Kidney (tissue), 13 donors: ENCODE measurements at regions not wholly inside any gene's neighbourhood (a gene's known extent, or its start where the extent isn't known, plus 50 kb on each side); places are given as distances from the start of the nearest gene placed in this dataset.
A peak's percentile ranks its signal among the peaks of the same experiment; 100 is the strongest.

Source experiments
- DNase-seq, 5 donors: peaks; one replicate each; pipeline ENCODE4 v3.0.0-alpha.2; 2013 to 2020
- FAIRE-seq: peaks from 2 replicates; lab custom pipeline; 2012; peaks lifted over from hg19 to GRCh38; lab: Jason Lieb, UNC
- H3K27ac ChIP-seq, 2 donors: one replicate each; pipeline ENCODE4 v1.7.0; 2013; ENCODE audit warnings: low read depth in 2 of 2, low read length in 2 of 2, inconsistent platforms in 1 of 2
- H3K27me3 ChIP-seq: one replicate; pipeline ENCODE4 v1.7.1; 2013; ENCODE audit warnings: low read length, inconsistent platforms; ENCODE audit not compliant: control insufficient read depth, insufficient read depth
- H3K36me3 ChIP-seq, 3 donors: one replicate each; pipeline versions ENCODE4 v1.7.0 to v1.7.1; 2013; ENCODE audit warnings: low read length in 3 of 3, control low read depth in 1 of 3, inconsistent platforms in 1 of 3; ENCODE audit not compliant: insufficient read depth in 3 of 3, control insufficient read depth in 2 of 3
- H3K4me1 ChIP-seq, 3 donors: one replicate each; pipeline versions ENCODE4 v1.7.0 to v1.7.1; 2013; ENCODE audit warnings: low read length in 3 of 3, inconsistent platforms in 1 of 3, low read depth in 1 of 3; ENCODE audit not compliant: control insufficient read depth in 2 of 3, insufficient read depth in 2 of 3
- H3K4me3 ChIP-seq, 3 donors: one replicate each; pipeline versions ENCODE4 v1.7.0 to v1.8.1; 2013; ENCODE audit warnings: low read length in 3 of 3, control low read depth in 1 of 3, inconsistent platforms in 1 of 3
- H3K9ac ChIP-seq, 3 donors: one replicate each; pipeline versions ENCODE4 v1.7.0 to v1.7.1; 2013; ENCODE audit warnings: low read length in 3 of 3, control low read depth in 1 of 3, inconsistent platforms in 1 of 3
- H3K9me3 ChIP-seq, 3 donors: one replicate each; pipeline versions ENCODE4 v1.7.0 to v1.7.1; 2013; ENCODE audit warnings: low read length in 3 of 3, control low read depth in 1 of 3, inconsistent platforms in 1 of 3; ENCODE audit not compliant: control insufficient read depth in 2 of 3, insufficient read depth in 1 of 3
- CTCF ChIP-seq: IDR thresholded peaks from 3 replicates; pipeline ENCODE4 v1.5.1; 2012; ENCODE audit warnings: mild to moderate bottlenecking, moderate library complexity, borderline replicate concordance; ENCODE audit not compliant: insufficient read depth; ENCODE audit errors: extremely low read depth
- intact Hi-C: fragments of 100-400 bp; cut with DNase I; formaldehyde crosslinking; loops from one replicate; pipeline ENCODE4 v1.11.1; 2022
- donor health status: control.
- donor health status: control.
- donor health status: control.
- donor health status: control.
- donor health status: control.
- donor health status: DM: yes; HTN: yes; CAD: no.
- donor health status: Normal renal cell carcinoma (clear cell type).

- no peaks in the 10 kb centered on the region for H3K27me3 ChIP-seq
- no peak overlapping the region for H3K27ac ChIP-seq
- H3K36me3 ChIP-seq = no peaks in the 10 kb centered on the region
- H3K9ac ChIP-seq = no peak overlapping the region
- intact Hi-C loops = no loop called here
- H3K4me1 ChIP-seq = no peaks in the 10 kb centered on the region
- FAIRE-seq (no peak), DNase-seq (peak in 2 of 5 donors; percentile 5 to 8)
- TF ChIP-seq CTCF = no peak
- H3K4me3 ChIP-seq = no peak overlapping the region
- no peaks in the 10 kb centered on the region for H3K9me3 ChIP-seq
Observed at GRCh38 chr13:53436396-53436795, 407.8 kb downstream of the OLFM4 start.

GRCh38 chr13:53439439-53440225 is 411.0 kb downstream of the OLFM4 start:
- Histone ChIP-seq H3K9ac (no peak overlapping the region), H3K4me3 (no peak overlapping the region), H3K27ac (no peak overlapping the region), H3K4me1 (no peaks in the 10 kb centered on the region), H3K27me3 (no peaks in the 10 kb centered on the region), H3K9me3 (no peaks in the 10 kb centered on the region), H3K36me3 (no peaks in the 10 kb centered on the region)
- intact Hi-C loops = no loop called here
- peak in 1 of 5 donors; percentile 61 for DNase-seq
- no peak for TF ChIP-seq CTCF
- FAIRE-seq = no peak

GRCh38 chr13:53442979-53443378 is 414.4 kb downstream of the OLFM4 start:
- intact Hi-C loops = no loop called here
- Histone ChIP-seq H3K27me3 (no peaks in the 10 kb centered on the region), H3K27ac (no peak overlapping the region), H3K4me1 (no peaks in the 10 kb centered on the region), H3K9me3 (no peaks in the 10 kb centered on the region), H3K36me3 (no peaks in the 10 kb centered on the region), H3K9ac (no peak overlapping the region), H3K4me3 (no peak overlapping the region)
- TF ChIP-seq CTCF = no peak
- FAIRE-seq (no peak), DNase-seq (no peak)
